ENCODE measurements at regions not wholly inside any gene's neighbourhood (a gene's known extent, or its start where the extent isn't known, plus 50 kb on each side); places are given as distances from the start of the nearest gene placed in this dataset.

- DNase-seq (ENCODE audit: low read depth in 4 of 4, low spot score in 3 of 4): no peak
Observed at GRCh38 chr12:22740656-22741355, 115.8 kb downstream of the ETNK1 start.

GRCh38 chr12:22743700-22744099, 118.7 kb downstream of the ETNK1 start:
- no peak for DNase-seq (ENCODE audit: low read depth in 4 of 4, low spot score in 3 of 4)

- no peak for DNase-seq (ENCODE audit: low read depth in 4 of 4, low spot score in 3 of 4)
Observed at GRCh38 chr12:22744197-22744596, 119.2 kb downstream of the ETNK1 start.

GRCh38 chr12:22746720-22747119, 121.7 kb downstream of the ETNK1 start:
- DNase-seq (ENCODE audit: low read depth in 4 of 4, low spot score in 3 of 4): no peak

GRCh38 chr12:22755629-22756028, 130.7 kb downstream of the ETNK1 start:
- DNase-seq (ENCODE audit: low read depth in 4 of 4, low spot score in 3 of 4): no peak

- no peak for DNase-seq (ENCODE audit: low read depth in 4 of 4, low spot score in 3 of 4)
Observed at GRCh38 chr12:22759769-22760674, 135.1 kb downstream of the ETNK1 start.

- DNase-seq (ENCODE audit: low read depth in 4 of 4, low spot score in 3 of 4): no peak
Observed at GRCh38 chr12:22765421-22766130, 140.6 kb downstream of the ETNK1 start.

- DNase-seq (ENCODE audit: low read depth in 4 of 4, low spot score in 3 of 4): no peak
Observed at GRCh38 chr12:22766911-22767420, 142.0 kb downstream of the ETNK1 start.

- DNase-seq (ENCODE audit: low read depth in 4 of 4, low spot score in 3 of 4): no peak
Observed at GRCh38 chr12:22781339-22781738, 156.4 kb downstream of the ETNK1 start.

- no peak for DNase-seq (ENCODE audit: low read depth in 4 of 4, low spot score in 3 of 4)
Observed at GRCh38 chr12:22787557-22787956, 162.6 kb downstream of the ETNK1 start.

- no peak for DNase-seq (ENCODE audit: low read depth in 4 of 4, low spot score in 3 of 4)
Observed at GRCh38 chr12:22788913-22789312, 163.9 kb downstream of the ETNK1 start.

- no peak for DNase-seq (ENCODE audit: low read depth in 4 of 4, low spot score in 3 of 4)
Observed at GRCh38 chr12:22792138-22792537, 167.2 kb downstream of the ETNK1 start.

- DNase-seq (ENCODE audit: low read depth in 4 of 4, low spot score in 3 of 4): no peak
Observed at GRCh38 chr12:22794017-22794416, 169.0 kb downstream of the ETNK1 start.

GRCh38 chr12:22796941-22797630, 172.1 kb downstream of the ETNK1 start:
- no peak for DNase-seq (ENCODE audit: low read depth in 4 of 4, low spot score in 3 of 4)

GRCh38 chr12:22797701-22798100, 172.7 kb downstream of the ETNK1 start:
- no peak for DNase-seq (ENCODE audit: low read depth in 4 of 4, low spot score in 3 of 4)

- DNase-seq (ENCODE audit: low read depth in 4 of 4, low spot score in 3 of 4): no peak
Observed at GRCh38 chr12:22798116-22798515, 173.1 kb downstream of the ETNK1 start.

GRCh38 chr12:22799503-22799902, 174.5 kb downstream of the ETNK1 start:
- DNase-seq (ENCODE audit: low read depth in 4 of 4, low spot score in 3 of 4): no peak

GRCh38 chr12:22800332-22800731, 175.4 kb downstream of the ETNK1 start:
- DNase-seq (ENCODE audit: low read depth in 4 of 4, low spot score in 3 of 4): no peak

GRCh38 chr12:22802883-22803630, 178.1 kb downstream of the ETNK1 start:
- DNase-seq (ENCODE audit: low read depth in 4 of 4, low spot score in 3 of 4): no peak

GRCh38 chr12:22803725-22804124, 178.8 kb downstream of the ETNK1 start:
- DNase-seq (ENCODE audit: low read depth in 4 of 4, low spot score in 3 of 4): no peak
